Lower leg skin (tissue), 4 donors: ENCODE measurements at regions not wholly inside any gene's neighbourhood (a gene's known extent, or its start where the extent isn't known, plus 50 kb on each side); places are given as distances from the start of the nearest gene placed in this dataset.

ENCODE experiments used
- DNase-seq, 2 donors: peaks; one replicate each; pipeline ENCODE4 v3.0.0-alpha.2; 2019; ENCODE audit warnings: low spot score in 2 of 2
- H3K4me3 ChIP-seq: fragments of 200-600 bp; sonication (generic); 2 replicates; pipeline ENCODE4 v1.5.1; 2017; ENCODE audit warnings: mild to moderate bottlenecking, low read depth; ENCODE audit not compliant: poor library complexity, severe bottlenecking
- CTCF ChIP-seq, 3 donors: fragments of 450-650 bp; IDR thresholded peaks; one replicate each; pipeline ENCODE4 v1.5.1; 2016; ENCODE audit warnings: antibody characterized with exemption in 3 of 3, mild to moderate bottlenecking in 3 of 3, moderate library complexity in 2 of 3
- POLR2A ChIP-seq, 2 donors: fragments of 450-650 bp; IDR thresholded peaks; one replicate each; pipeline ENCODE4 v1.6.1; 2016 to 2017; ENCODE audit warnings: antibody characterized with exemption in 2 of 2, mild to moderate bottlenecking in 1 of 2, moderate library complexity in 1 of 2
- WGBS, 2 donors: methylation state at CpG; one replicate each; pipeline ENCODE4 v1.1.5; 2018; 5-methylcytosine and 5-hydroxymethylcytosine counted together
- intact Hi-C: fragments of 100-400 bp; cut with DNase I; formaldehyde crosslinking; loops from one replicate; pipeline ENCODE4 v1.15.0; 2023; ENCODE audit warnings: low total_unique reads

GRCh38 chr5:133870661-133871060 lies 97.8 kb downstream of the C5orf15 start:
- no peak overlapping the region for H3K4me3 ChIP-seq
- no peak for DNase-seq
- TF ChIP-seq CTCF (IDR thresholded peaks at IDR 0.05) (no peak), POLR2A (IDR thresholded peaks at IDR 0.05) (no peak)
- intact Hi-C loops: loop anchor here (10.0 kb wide), 1 partner anchor 446 kb away; no protein-coding TSS in a partner anchor

DNA sequence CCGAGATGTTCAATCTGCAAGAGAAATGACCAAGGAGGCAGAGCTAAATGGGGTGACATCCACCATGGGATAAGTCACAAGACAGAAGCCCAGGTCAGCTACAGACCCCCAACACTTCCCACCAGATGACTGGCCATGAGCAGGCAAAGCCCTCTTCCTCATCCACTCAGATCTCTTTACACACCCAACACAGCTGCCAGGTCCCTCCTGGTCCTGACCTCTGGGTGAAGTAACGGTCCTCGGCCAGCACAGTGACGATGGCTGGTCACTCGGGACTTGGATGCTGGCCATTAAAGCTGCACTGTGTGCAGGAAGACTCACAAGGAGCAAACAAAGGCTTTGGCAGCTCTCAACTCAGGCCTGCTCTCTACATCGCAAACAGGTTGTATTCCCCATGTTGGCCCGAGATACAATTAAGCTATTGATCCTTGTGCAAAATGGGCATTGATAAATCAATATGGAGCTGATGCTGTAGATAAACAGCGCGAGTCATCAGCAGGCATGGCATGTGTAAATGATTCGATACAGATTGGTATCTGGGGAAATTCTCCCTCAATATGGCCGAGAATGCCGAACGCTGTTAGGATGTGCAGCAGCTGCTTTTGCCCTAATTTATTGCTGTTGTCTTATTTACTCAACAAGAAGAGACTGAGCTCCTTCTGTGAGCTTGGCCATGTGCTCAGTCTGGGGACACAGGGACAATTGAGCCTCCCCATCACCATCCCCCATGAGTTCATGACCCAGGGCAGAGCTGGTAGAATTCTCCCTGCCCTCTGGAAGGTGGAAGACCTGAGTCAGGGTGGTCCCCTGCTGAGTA lies 98.7 kb downstream of the C5orf15 start:
- intact Hi-C loops: loop anchor here (5.0 to 10.0 kb wide), 2 partner anchors 445 to 752 kb away; no protein-coding TSS in a partner anchor
- no peak overlapping the region for H3K4me3 ChIP-seq
- DNase-seq: no peak
- 65 to 74% methylated on average over 13 of the region's 13 CpGs for WGBS, 2 donors
- TF ChIP-seq POLR2A (IDR thresholded peaks at IDR 0.05): no peak
- no peak for TF ChIP-seq CTCF (IDR thresholded peaks at IDR 0.05)

GRCh38 chr5:133868946-133869518 lies 99.4 kb downstream of the C5orf15 start:
- WGBS, 2 donors: 16% methylated on average over 16 of the region's 16 CpGs
- H3K4me3 ChIP-seq: no peak overlapping the region
- peak; percentile 60 to 93 for DNase-seq
- intact Hi-C loops: loop anchor here (5.0 kb wide), 1 partner anchor 752 kb away; no protein-coding TSS in a partner anchor
- TF ChIP-seq CTCF (IDR thresholded peaks at IDR 0.05): no peak
- no peak for TF ChIP-seq POLR2A (IDR thresholded peaks at IDR 0.05)

DNA sequence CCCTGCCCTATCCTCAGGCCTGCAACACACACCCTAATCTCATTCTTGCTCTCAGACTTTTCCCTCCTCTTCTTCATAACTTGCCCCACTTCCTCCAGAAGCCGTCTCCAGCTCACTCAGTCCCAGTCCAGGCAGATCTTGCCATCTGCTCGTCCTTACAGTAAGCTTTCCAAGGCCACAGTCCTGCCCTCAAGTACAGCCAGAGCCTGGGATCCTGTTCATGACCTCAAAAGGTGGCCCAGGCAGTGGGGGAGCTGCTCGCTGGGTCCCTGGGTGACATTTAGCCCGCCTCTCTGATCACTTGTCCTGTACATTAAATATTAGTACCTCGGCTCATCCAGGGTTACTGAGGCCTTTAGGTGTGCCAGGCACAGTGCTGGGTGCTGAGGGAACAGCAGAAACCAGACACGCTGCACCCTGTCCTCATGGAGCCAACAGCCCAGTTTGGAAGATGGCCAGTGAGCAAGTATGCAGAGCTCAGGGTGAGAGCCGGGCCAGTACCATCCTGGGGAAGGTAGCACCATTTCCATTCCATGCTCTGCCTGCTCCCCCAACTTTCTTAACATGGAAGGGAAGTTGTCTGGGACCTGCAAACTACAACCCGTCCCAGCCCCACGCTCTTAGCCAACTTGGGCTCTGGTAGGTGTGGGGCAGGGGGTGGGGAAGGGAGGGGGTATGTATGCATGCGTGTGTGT lies 100.4 kb downstream of the C5orf15 start:
- WGBS, 2 donors: 74% methylated on average over 10 of the region's 10 CpGs
- no peak for TF ChIP-seq CTCF (IDR thresholded peaks at IDR 0.05)
- no peak for TF ChIP-seq POLR2A (IDR thresholded peaks at IDR 0.05)
- DNase-seq: no peak
- no peak overlapping the region for H3K4me3 ChIP-seq
- intact Hi-C loops: loop anchor here (5.0 kb wide), 1 partner anchor 751 kb away; no protein-coding TSS in a partner anchor

DNA sequence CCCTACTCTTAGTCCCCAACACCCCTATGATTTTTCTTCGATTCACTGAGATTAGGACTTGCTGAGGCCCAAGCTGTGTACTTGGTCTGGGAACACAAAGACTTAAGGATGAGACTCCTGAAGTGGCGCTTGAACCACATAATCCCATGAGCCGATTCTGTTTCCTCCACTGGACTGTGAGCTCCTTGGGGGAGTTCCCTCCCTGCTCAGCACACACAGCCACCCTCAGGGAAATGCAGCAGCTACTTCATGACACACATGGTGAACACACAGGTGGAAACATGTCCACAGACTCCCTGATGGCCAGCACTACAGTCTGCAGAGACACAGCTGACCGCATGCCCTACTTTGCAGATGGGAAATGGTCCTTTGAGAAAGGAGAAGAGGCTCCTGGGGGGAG lies 101.1 kb downstream of the C5orf15 start:
- no peak for DNase-seq
- intact Hi-C loops: loop anchor here (5.0 kb wide), 1 partner anchor 750 kb away; no protein-coding TSS in a partner anchor
- TF ChIP-seq CTCF (IDR thresholded peaks at IDR 0.05) (no peak), POLR2A (IDR thresholded peaks at IDR 0.05) (no peak)
- 57 to 81% methylated on average over 4 of the region's 4 CpGs for WGBS, 2 donors
- no peak overlapping the region for H3K4me3 ChIP-seq
